ENCODE measurements at regions not wholly inside any gene's neighbourhood (a gene's known extent, or its start where the extent isn't known, plus 50 kb on each side); places are given as distances from the start of the nearest gene placed in this dataset.

- TF ChIP-seq, protein P1, sequence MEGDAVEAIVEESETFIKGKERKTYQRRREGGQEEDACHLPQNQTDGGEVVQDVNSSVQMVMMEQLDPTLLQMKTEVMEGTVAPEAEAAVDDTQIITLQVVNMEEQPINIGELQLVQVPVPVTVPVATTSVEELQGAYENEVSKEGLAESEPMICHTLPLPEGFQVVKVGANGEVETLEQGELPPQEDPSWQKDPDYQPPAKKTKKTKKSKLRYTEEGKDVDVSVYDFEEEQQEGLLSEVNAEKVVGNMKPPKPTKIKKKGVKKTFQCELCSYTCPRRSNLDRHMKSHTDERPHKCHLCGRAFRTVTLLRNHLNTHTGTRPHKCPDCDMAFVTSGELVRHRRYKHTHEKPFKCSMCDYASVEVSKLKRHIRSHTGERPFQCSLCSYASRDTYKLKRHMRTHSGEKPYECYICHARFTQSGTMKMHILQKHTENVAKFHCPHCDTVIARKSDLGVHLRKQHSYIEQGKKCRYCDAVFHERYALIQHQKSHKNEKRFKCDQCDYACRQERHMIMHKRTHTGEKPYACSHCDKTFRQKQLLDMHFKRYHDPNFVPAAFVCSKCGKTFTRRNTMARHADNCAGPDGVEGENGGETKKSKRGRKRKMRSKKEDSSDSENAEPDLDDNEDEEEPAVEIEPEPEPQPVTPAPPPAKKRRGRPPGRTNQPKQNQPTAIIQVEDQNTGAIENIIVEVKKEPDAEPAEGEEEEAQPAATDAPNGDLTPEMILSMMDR (IDR thresholded peaks at IDR 0.05) = no peak
- TF ChIP-seq POLR2A (IDR thresholded peaks at IDR 0.05) = no peak
These were observed 79.7 kb upstream of the BANK1 start for GRCh38 chr4:101710806-101711205.
